Naive B cell (primary cell): ENCODE measurements at regions not wholly inside any gene's neighbourhood (a gene's known extent, or its start where the extent isn't known, plus 50 kb on each side); places are given as distances from the start of the nearest gene placed in this dataset.

Experiments
- ATAC-seq, 2 donors: fragments of 150-1000 bp; cut with Tn5 transposase; 2 replicates each; pipeline ENCODE4 v1.10.0; 2021; ENCODE audit warnings: low read depth in 2 of 2, mild to moderate bottlenecking in 2 of 2, moderate library complexity in 2 of 2
- DNase-seq: peaks from one replicate; pipeline ENCODE4 v3.0.0; 2022
- H3K27ac Mint-ChIP-seq, 6 donors: one replicate each; pipeline ENCODE4 v1.8.0; 2020 to 2022; ENCODE audit warnings: mild to moderate bottlenecking in 6 of 6, mixed read lengths in 6 of 6, moderate library complexity in 5 of 6, inconsistent platforms in 2 of 6
- H3K27me3 Mint-ChIP-seq, 3 donors: one replicate each; pipeline ENCODE4 v1.8.0; 2021 to 2022; ENCODE audit warnings: mixed read lengths in 3 of 3, mild to moderate bottlenecking in 1 of 3
- H3K36me3 Mint-ChIP-seq, 2 donors: one replicate each; pipeline ENCODE4 v1.8.0; 2020 to 2022; ENCODE audit warnings: mixed read lengths in 2 of 2, inconsistent platforms in 1 of 2, mild to moderate bottlenecking in 1 of 2
- H3K4me1 Mint-ChIP-seq, 3 donors: one replicate each; pipeline ENCODE4 v1.8.0; 2020 to 2022; ENCODE audit warnings: mixed read lengths in 3 of 3, inconsistent platforms in 1 of 3, mild to moderate bottlenecking in 1 of 3, moderate library complexity in 1 of 3
- H3K4me3 Mint-ChIP-seq, 8 donors: one replicate each; pipeline ENCODE4 v1.8.0; 2020 to 2022; ENCODE audit warnings: mild to moderate bottlenecking in 8 of 8, mixed read lengths in 8 of 8, moderate library complexity in 8 of 8, inconsistent platforms in 2 of 8
- H3K9me3 Mint-ChIP-seq, 7 donors: one replicate each; pipeline ENCODE4 v1.8.0; 2020 to 2022; ENCODE audit warnings: mixed read lengths in 7 of 7, mild to moderate bottlenecking in 5 of 7, inconsistent platforms in 2 of 7, moderate library complexity in 1 of 7

- no peaks in the 10 kb centered on the region for H3K4me1 Mint-ChIP-seq
Measured at GRCh38 chr4:24704149-24704548, 91.2 kb upstream of the SOD3 start.

DNA sequence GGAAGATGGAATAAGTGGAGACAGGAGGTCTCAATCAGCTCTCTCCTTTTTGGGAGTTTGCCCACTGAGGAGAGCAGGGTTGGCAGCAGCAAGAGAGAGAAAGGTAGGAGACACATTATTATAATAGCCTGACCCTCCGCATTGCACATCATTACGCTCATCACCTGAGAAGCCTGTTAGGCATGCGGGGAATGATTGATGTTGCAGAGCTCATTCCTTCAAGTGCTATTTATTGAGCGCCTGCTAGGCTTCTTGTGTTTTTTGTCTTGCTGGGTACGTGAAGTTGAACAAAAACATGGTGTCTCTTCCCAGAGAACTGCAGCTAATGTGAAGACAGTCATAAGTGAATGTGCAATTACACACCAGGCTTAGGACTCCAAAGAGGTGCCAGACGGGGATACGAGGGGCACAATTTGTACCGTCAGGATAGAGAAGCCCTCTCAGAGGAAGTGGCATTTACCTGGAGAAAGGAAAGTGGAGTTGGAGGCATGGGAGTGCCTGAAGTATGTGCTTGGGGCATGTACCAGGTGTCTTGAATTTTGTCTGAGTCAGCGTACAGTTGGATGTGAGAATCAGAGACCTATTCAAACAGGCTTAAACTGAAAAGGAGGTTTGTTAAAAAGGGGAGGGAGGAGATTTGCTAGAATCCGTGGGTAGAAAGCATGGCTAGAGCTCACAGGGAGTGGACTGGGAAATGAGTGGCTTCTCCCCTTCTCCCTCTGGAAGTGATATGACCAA lies 90.2 kb upstream of the SOD3 start:
- H3K4me1 Mint-ChIP-seq, result no peaks in the 10 kb centered on the region
- H3K9me3 Mint-ChIP-seq, result peaks cover 0 to 20% (median 13%) of the 10 kb centered on the region in 7 donors
- no peak for DNase-seq
- no peak overlapping the region for H3K4me3 Mint-ChIP-seq
- no peak for ATAC-seq
- no peaks in the 10 kb centered on the region for H3K36me3 Mint-ChIP-seq
- no peak overlapping the region for H3K27ac Mint-ChIP-seq
- H3K27me3 Mint-ChIP-seq, result peaks cover 0 to 9% (median 7%) of the 10 kb centered on the region in 3 donors

More at GRCh38 chr4:24704149-24704548, 91.2 kb upstream of the SOD3 start:
- Mint-ChIP-seq H3K36me3 (no peaks in the 10 kb centered on the region), H3K4me3 (no peak overlapping the region), H3K27me3 (peaks cover 0 to 9% (median 7%) of the 10 kb centered on the region in 3 donors), H3K27ac (no peak overlapping the region), H3K9me3 (peaks cover 0 to 15% (median 11%) of the 10 kb centered on the region in 7 donors)
- DNase-seq (no peak), ATAC-seq (no peak)

DNA sequence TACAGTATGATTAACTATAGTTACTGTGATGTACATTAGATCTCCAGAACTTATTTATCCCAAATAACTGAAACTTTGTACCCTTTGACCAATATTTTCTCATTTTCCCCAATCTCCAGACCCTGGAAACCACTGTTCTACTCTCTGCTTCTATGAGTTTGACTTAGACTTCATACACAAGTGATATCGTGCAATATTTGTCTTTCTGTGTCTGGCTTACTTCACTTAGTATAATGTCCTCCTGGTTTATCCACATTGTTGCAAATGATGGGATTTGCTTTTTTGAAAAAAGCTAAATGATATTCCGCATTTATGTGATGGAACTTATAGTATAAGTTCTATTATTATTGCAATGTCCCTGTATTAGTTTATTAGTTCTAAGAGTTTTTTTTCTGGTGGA lies 81.8 kb upstream of the SOD3 start:
- Mint-ChIP-seq H3K4me1 (no peaks in the 10 kb centered on the region), H3K27ac (peak overlapping the region in 1 of 6 donors; percentile 35), H3K27me3 (peaks cover 0 to 4% (median 0%) of the 10 kb centered on the region in 3 donors), H3K9me3 (peaks cover 4 to 55% (median 27%) of the 10 kb centered on the region in 7 donors), H3K4me3 (no peak overlapping the region), H3K36me3 (peaks cover 0 to 9% of the 10 kb centered on the region in 2 donors)
- ATAC-seq, result no peak
- DNase-seq, result no peak

GRCh38 chr4:24719615-24720014 lies 75.8 kb upstream of the SOD3 start:
- no peak overlapping the region for H3K27ac Mint-ChIP-seq

DNA sequence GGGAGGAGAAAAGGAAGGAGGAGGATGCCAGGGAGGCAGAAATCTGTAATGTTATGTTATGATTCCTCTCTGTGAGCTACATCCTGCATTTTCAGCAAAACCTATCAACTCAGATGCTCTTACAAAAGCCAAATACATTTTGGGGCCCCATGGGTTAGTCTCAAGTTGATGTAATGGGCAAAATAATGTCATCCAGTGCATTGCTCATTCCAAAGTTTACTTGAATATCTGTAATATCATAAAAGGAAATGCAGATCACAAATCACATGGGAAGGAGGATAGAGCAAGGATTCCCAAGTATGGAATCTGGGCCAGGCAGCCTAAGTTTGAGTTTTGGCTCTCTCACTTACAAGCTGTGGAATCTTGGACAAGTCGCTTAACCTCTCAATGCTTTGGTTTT lies 74.9 kb upstream of the SOD3 start:
- no peak for ATAC-seq
- H3K27ac Mint-ChIP-seq, result no peak overlapping the region

More at GRCh38 chr4:24719615-24720014, 75.8 kb upstream of the SOD3 start:
- DNase-seq, result no peak
- peaks cover 4 to 18% (median 17%) of the 10 kb centered on the region in 7 donors for H3K9me3 Mint-ChIP-seq
- H3K36me3 Mint-ChIP-seq, result peaks cover 0 to 9% of the 10 kb centered on the region in 2 donors
- no peaks in the 10 kb centered on the region for H3K4me1 Mint-ChIP-seq
- no peaks in the 10 kb centered on the region for H3K27me3 Mint-ChIP-seq
- no peak for ATAC-seq
- H3K4me3 Mint-ChIP-seq, result no peak overlapping the region

GRCh38 chr4:24720979-24721378 lies 74.4 kb upstream of the SOD3 start:
- peaks cover 0 to 8% (median 6%) of the 10 kb centered on the region in 7 donors for H3K9me3 Mint-ChIP-seq
- ATAC-seq, result no peak
- DNase-seq, result no peak
- no peak overlapping the region for H3K27ac Mint-ChIP-seq
- H3K4me1 Mint-ChIP-seq, result no peaks in the 10 kb centered on the region
- H3K27me3 Mint-ChIP-seq, result peaks cover 0 to 5% (median 0%) of the 10 kb centered on the region in 3 donors
- no peak overlapping the region for H3K4me3 Mint-ChIP-seq
- H3K36me3 Mint-ChIP-seq, result peaks cover 0 to under 1% of the 10 kb centered on the region in 2 donors

More for the DNA sequence above, 74.9 kb upstream of the SOD3 start:
- no peak for DNase-seq
- Mint-ChIP-seq H3K4me1 (no peaks in the 10 kb centered on the region), H3K36me3 (peaks cover 0 to 6% of the 10 kb centered on the region in 2 donors), H3K9me3 (peaks cover 2 to 11% (median 10%) of the 10 kb centered on the region in 7 donors), H3K4me3 (no peak overlapping the region), H3K27me3 (peaks cover 0 to 1% (median 0%) of the 10 kb centered on the region in 3 donors)

DNA sequence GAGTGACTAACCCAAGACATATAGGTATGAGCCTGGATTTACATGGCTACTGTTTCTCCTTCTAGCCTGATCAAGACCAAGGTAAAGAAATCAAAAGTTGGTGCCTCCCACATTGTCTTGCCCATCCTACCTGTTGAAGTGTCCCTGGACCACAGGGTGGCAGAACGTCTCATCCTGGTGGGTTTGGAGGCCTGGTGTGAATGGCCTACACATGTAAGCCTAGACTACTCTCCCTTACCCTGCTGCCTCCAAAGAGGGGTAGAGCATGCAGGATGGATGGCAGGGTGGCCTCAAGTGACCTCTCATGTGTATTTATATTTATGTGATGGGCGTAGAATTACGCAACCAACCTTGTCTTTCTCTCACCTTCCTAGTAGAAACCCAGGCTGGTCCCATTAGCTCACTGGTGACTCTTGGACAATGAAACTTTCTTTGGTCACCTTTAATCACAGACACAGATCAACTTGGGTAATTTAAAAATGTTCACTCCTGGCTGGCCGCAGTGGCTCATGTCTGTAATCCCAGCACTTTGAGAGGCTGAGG lies 73.3 kb upstream of the SOD3 start:
- H3K9me3 Mint-ChIP-seq, result peaks cover 0 to 3% (median 0%) of the 10 kb centered on the region in 7 donors
- H3K27me3 Mint-ChIP-seq, result peaks cover 0 to 5% (median 0%) of the 10 kb centered on the region in 3 donors
- ATAC-seq, result no peak
- H3K27ac Mint-ChIP-seq, result no peak overlapping the region
- DNase-seq, result no peak
- no peaks in the 10 kb centered on the region for H3K4me1 Mint-ChIP-seq
- no peak overlapping the region for H3K4me3 Mint-ChIP-seq
- no peaks in the 10 kb centered on the region for H3K36me3 Mint-ChIP-seq

DNA sequence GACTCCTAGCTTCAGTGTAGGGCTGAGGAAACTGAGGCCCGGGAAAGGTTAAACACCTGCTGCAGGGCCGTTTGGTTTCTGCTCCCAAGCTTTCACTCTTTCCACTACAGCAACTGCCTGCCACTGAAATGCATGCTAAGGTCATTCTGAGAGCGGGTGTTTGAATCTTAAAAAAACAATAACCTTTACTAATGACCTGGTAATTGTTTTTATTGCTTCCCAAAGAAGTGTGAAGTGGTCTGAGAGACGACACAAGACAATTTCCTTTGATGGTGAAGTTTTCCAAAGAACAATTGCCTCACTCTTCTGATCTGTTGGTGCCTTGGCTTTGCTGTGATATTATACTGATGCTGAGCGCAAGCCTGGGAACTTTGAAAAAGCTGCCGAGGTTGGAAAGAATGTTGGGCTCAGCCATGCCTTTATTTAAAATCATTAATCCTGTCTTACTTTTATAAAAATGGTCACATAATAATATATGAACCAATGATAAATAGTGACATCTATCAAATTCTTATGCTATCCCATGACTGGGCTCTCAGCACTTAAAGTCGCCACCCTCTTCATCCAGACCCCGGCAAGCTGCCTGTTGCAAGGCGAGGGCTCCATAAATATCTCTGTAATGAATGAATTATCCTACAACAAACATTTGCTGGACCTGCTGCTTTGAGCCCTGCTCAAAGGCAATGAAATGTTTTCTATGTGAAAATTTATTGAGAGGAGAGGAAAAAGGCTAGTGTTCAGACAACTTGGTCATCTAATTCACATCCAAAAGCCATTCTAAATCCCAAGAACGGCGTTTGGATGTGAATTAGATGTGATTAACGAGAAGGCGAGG lies 67.8 kb upstream of the SOD3 start:
- no peak for ATAC-seq
- DNase-seq, result no peak

GRCh38 chr4:24729119-24729730 lies 66.1 kb upstream of the SOD3 start:
- Mint-ChIP-seq H3K36me3 (no peaks in the 10 kb centered on the region), H3K4me3 (peak overlapping the region in 1 of 8 donors; percentile 1), H3K27me3 (peaks cover 5 to 18% (median 12%) of the 10 kb centered on the region in 3 donors), H3K27ac (no peak overlapping the region), H3K9me3 (peaks cover 0 to 3% (median 0%) of the 10 kb centered on the region in 7 donors), H3K4me1 (no peaks in the 10 kb centered on the region)
- ATAC-seq (no peak), DNase-seq (no peak)

More for the DNA sequence above, 67.8 kb upstream of the SOD3 start:
- Mint-ChIP-seq H3K4me3 (no peak overlapping the region), H3K27me3 (peaks cover 0 to 13% (median 7%) of the 10 kb centered on the region in 3 donors), H3K27ac (no peak overlapping the region), H3K9me3 (peaks cover 0 to 5% (median 0%) of the 10 kb centered on the region in 7 donors), H3K36me3 (no peaks in the 10 kb centered on the region), H3K4me1 (no peaks in the 10 kb centered on the region)

DNA sequence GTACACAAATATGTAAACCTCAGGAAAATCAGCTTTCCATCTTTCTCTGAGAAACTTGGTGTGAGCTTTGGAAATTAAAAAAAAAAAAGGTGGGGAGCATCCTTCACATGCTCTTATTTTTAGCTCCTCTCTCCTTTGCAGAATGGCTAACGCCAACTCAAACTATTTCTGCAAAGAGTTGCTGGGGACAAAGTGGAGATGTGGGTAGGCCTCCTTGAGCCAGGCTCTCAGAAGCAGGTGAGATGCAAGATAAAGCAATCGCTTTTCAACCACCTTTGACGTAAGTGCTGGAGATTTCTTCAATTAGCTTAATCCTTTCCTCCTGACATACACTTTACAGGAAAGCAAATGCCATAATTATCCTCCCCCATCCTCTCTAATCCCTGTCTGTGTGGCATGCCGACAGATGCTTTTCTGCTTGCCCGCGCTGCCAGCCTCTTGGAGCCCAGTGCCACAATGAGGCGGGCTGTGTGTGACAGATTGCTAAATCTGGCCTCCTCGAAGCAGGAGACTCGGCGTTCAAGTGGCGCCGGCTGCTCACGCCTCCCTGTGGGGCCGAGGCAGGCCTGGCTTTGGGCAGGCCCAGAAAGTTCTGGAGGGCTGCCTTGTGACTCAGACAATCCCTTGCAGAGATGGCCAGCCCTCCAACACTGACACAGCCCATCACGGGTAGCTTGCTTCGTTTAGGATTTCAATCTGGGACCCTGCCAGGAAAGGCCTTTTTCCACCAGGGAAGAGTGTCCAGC lies 64.9 kb upstream of the SOD3 start:
- no peak for ATAC-seq
- H3K4me3 Mint-ChIP-seq, result no peak overlapping the region
- peaks cover 0 to 3% (median 0%) of the 10 kb centered on the region in 7 donors for H3K9me3 Mint-ChIP-seq
- DNase-seq, result no peak
- H3K36me3 Mint-ChIP-seq, result no peaks in the 10 kb centered on the region
- peaks cover 5 to 17% (median 12%) of the 10 kb centered on the region in 3 donors for H3K27me3 Mint-ChIP-seq
- H3K27ac Mint-ChIP-seq, result no peak overlapping the region
- H3K4me1 Mint-ChIP-seq, result no peaks in the 10 kb centered on the region

- ATAC-seq, result no peak
- DNase-seq, result no peak
- Mint-ChIP-seq H3K4me1 (no peaks in the 10 kb centered on the region), H3K27ac (no peak overlapping the region), H3K27me3 (peaks cover 5 to 13% (median 12%) of the 10 kb centered on the region in 3 donors), H3K36me3 (peaks cover 0 to 5% of the 10 kb centered on the region in 2 donors), H3K4me3 (no peak overlapping the region), H3K9me3 (peaks cover 3 to 7% (median 4%) of the 10 kb centered on the region in 7 donors)
Measured at GRCh38 chr4:24731448-24731847, 63.9 kb upstream of the SOD3 start.

GRCh38 chr4:24734511-24734910 lies 60.9 kb upstream of the SOD3 start:
- Mint-ChIP-seq H3K9me3 (peaks cover 9 to 31% (median 18%) of the 10 kb centered on the region in 7 donors), H3K27me3 (peaks cover 5 to 13% (median 12%) of the 10 kb centered on the region in 3 donors), H3K36me3 (peaks cover 0 to 10% of the 10 kb centered on the region in 2 donors), H3K27ac (no peak overlapping the region), H3K4me1 (no peaks in the 10 kb centered on the region), H3K4me3 (no peak overlapping the region)
- no peak for ATAC-seq
- no peak for DNase-seq
